WTC11 (cell line): ENCODE measurements at regions not wholly inside any gene's neighbourhood (a gene's known extent, or its start where the extent isn't known, plus 50 kb on each side); places are given as distances from the start of the nearest gene placed in this dataset.
A peak's percentile ranks its signal among the peaks of the same experiment; 100 is the strongest.

Source experiments
- ATAC-seq: fragments of 200-7000 bp; cut with Tn5 transposase; 2 replicates; pipeline ENCODE4 v1.10.0; 2021; ENCODE audit warnings: mild to moderate bottlenecking, moderate library complexity
- CTCF ChIA-PET: fragments of 300-600 bp; sonication (Branson Sonifier 250); formaldehyde crosslinking; loops from one replicate; lab custom pipeline; 2021; ENCODE audit warnings: antibody characterized with exemption; lab: Charles Lee
- POLR2A ChIA-PET: fragments of 350-600 bp; sonication (Branson Sonifier 250); formaldehyde crosslinking; loops from one replicate; lab custom pipeline; 2021; ENCODE audit warnings: antibody characterized with exemption; lab: Charles Lee
- DNase-seq: peaks from one replicate; pipeline ENCODE4 v3.0.0; 2021; ENCODE audit warnings: low spot score
- H3K27ac Mint-ChIP-seq: 2 replicates; pipeline ENCODE4 v1.8.0; 2021; ENCODE audit warnings: mixed read lengths
- H3K27me3 Mint-ChIP-seq: 2 replicates; pipeline ENCODE4 v1.8.0; 2021; ENCODE audit warnings: low read depth, mild to moderate bottlenecking, moderate library complexity, mixed read lengths
- H3K36me3 Mint-ChIP-seq: 2 replicates; pipeline ENCODE4 v1.8.0; 2021; ENCODE audit warnings: mixed read lengths
- H3K4me1 Mint-ChIP-seq: 2 replicates; pipeline ENCODE4 v1.8.0; 2022; ENCODE audit warnings: mixed read lengths
- H3K4me3 Mint-ChIP-seq: 2 replicates; pipeline ENCODE4 v1.8.0; 2021; ENCODE audit warnings: mild to moderate bottlenecking, moderate library complexity, mixed read lengths
- H3K9me3 Mint-ChIP-seq: 2 replicates; pipeline ENCODE4 v1.8.0; 2021; ENCODE audit warnings: mixed read lengths
- ARID4B ChIP-seq: sonication (generic); formaldehyde crosslinking; IDR thresholded peaks from 2 replicates; pipeline ENCODE4 v1.8.0; 2023; ENCODE audit warnings: missing genetic modification reagents, mild to moderate bottlenecking, borderline replicate concordance
- ATF3 ChIP-seq: sonication (generic); formaldehyde crosslinking; conservative IDR thresholded peaks from 2 replicates; pipeline ENCODE4 v1.8.1; 2022; ENCODE audit warnings: mild to moderate bottlenecking, missing genetic modification reagents
- CDX4 ChIP-seq: fragments of 250-450 bp; sonication (Bioruptor Pico); IDR thresholded peaks from 2 replicates; pipeline ENCODE4 v1.9.0; 2021; ENCODE audit warnings: moderate library complexity, mild to moderate bottlenecking, inconsistent platforms, borderline replicate concordance
- CREB1 ChIP-seq: sonication (generic); formaldehyde crosslinking; IDR thresholded peaks from 2 replicates; pipeline ENCODE4 v1.8.0; 2023; ENCODE audit warnings: mild to moderate bottlenecking, missing genetic modification reagents
- E2F4 ChIP-seq: sonication (generic); formaldehyde crosslinking; IDR thresholded peaks from 2 replicates; pipeline ENCODE4 v1.8.1; 2022; ENCODE audit warnings: low read depth, mild to moderate bottlenecking, moderate library complexity, missing genetic modification reagents, borderline replicate concordance
- ELF4 ChIP-seq: sonication (generic); formaldehyde crosslinking; IDR thresholded peaks from 2 replicates; pipeline ENCODE4 v1.8.1; 2022; ENCODE audit warnings: low read depth, mild to moderate bottlenecking, moderate library complexity, missing genetic modification reagents
- GABPB1 ChIP-seq: sonication (generic); formaldehyde crosslinking; IDR thresholded peaks from 2 replicates; pipeline ENCODE4 v1.8.1; 2023; ENCODE audit warnings: mild to moderate bottlenecking, missing genetic modification reagents
- GTF2I ChIP-seq: fragments of 250-450 bp; sonication (Bioruptor Pico); conservative IDR thresholded peaks from 2 replicates; pipeline ENCODE4 v1.4.0; 2021; ENCODE audit warnings: mild to moderate bottlenecking
- MLX ChIP-seq: sonication (generic); formaldehyde crosslinking; IDR thresholded peaks from 2 replicates; pipeline ENCODE4 v1.8.1; 2023; ENCODE audit warnings: mild to moderate bottlenecking, missing genetic modification reagents, moderate library complexity
- MYBL2 ChIP-seq: sonication (generic); formaldehyde crosslinking; IDR thresholded peaks from 2 replicates; pipeline ENCODE4 v1.8.1; 2023; ENCODE audit warnings: mild to moderate bottlenecking, moderate library complexity, missing genetic modification reagents
- PRRX2 ChIP-seq: fragments of 250-450 bp; sonication (Bioruptor Pico); IDR thresholded peaks from 2 replicates; pipeline ENCODE4 v1.8.0; 2021; ENCODE audit warnings: mild to moderate bottlenecking
- SMAD3 ChIP-seq: sonication (generic); formaldehyde crosslinking; IDR thresholded peaks from 2 replicates; pipeline ENCODE4 v1.8.0; 2022; ENCODE audit warnings: missing genetic modification reagents, mild to moderate bottlenecking, borderline replicate concordance
- TCF7 ChIP-seq: sonication (generic); formaldehyde crosslinking; IDR thresholded peaks from 2 replicates; pipeline ENCODE4 v1.8.0; 2022; ENCODE audit warnings: mild to moderate bottlenecking, low read depth, missing genetic modification reagents, moderate library complexity
- TP53 ChIP-seq: sonication (generic); formaldehyde crosslinking; IDR thresholded peaks from 2 replicates; pipeline ENCODE4 v1.8.1; 2023; ENCODE audit warnings: mild to moderate bottlenecking, missing genetic modification reagents
- ZNF317 ChIP-seq: sonication (generic); formaldehyde crosslinking; IDR thresholded peaks from 2 replicates; pipeline ENCODE4 v1.8.1; 2023; ENCODE audit warnings: low read depth, mild to moderate bottlenecking, moderate library complexity, missing genetic modification reagents, borderline replicate concordance
- ZNF396 ChIP-seq: fragments of 250-450 bp; sonication (Bioruptor Pico); IDR thresholded peaks from 2 replicates; pipeline ENCODE4 v1.8.0; 2021; ENCODE audit warnings: mild to moderate bottlenecking, moderate library complexity, borderline replicate concordance
- ZNF423 ChIP-seq: fragments of 250-450 bp; sonication (Bioruptor Pico); IDR thresholded peaks from 2 replicates; pipeline ENCODE4 v2.1.2; 2022; ENCODE audit warnings: mild to moderate bottlenecking, moderate library complexity
- ZNF671 ChIP-seq: fragments of 250-450 bp; sonication (Bioruptor Pico); IDR thresholded peaks from 2 replicates; pipeline ENCODE4 v1.8.0; 2021; ENCODE audit warnings: mild to moderate bottlenecking
- TF ChIP-seq, protein P1 (sequence below): sonication (generic); formaldehyde crosslinking; IDR thresholded peaks from 2 replicates; pipeline ENCODE4 v1.8.1; 2023; ENCODE audit warnings: mild to moderate bottlenecking, missing genetic modification reagents

DNA sequence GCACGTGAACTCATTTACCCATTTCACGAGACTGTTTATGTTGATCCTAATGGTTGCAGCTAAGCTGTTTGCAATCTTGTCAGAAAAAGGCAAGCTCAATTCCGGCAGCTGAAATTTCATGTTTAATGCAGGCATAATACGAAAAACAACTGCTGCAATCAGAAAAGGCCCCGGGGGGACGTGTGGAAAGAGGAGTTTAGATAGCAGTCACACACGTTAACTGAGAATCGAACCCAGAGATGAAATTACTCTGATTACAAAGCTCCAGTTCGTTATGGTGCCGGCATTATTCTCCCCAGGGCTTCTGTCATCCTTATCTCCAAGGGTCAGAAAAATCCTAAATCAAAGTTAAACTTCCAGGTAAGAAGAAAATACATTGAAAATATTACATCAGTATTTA lies 79.9 kb upstream of the MYT1L start (continued):
- TF ChIP-seq ELF4 (CRISPR knock-in tag) = no peak
- TF ChIP-seq MYBL2 = no peak
- TF ChIP-seq PRRX2 (CRISPR knock-in tag) = no peak

DNA sequence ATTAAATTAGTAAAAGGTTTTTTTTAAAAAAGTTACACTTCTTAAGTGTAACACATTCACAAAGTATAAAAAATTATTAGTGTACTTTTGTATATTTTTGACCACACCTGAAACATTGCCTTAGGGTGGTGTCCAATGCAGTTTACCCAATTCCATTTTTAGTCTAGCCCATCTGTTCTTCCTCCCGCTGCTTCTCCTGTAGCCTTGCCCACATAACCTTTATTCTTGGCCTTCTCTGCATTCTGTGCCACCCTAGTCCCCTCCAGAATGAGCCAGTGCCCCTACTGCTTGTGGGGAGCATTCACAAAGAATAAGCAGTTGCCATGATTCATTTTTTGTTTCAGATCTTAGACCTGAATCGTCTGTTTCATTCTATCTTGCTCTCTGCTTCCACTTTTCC lies 78.4 kb upstream of the MYT1L start:
- no peak overlapping the region for H3K27ac Mint-ChIP-seq
- ChIA-PET POLR2A (no interaction called here), CTCF (no interaction called here)
- TF ChIP-seq ATF3 (CRISPR knock-in tag) (no peak), CREB1 (CRISPR knock-in tag) (no peak), ZNF423 (no peak), ZNF396 (no peak), SMAD3 (CRISPR knock-in tag) (no peak), GTF2I (CRISPR knock-in tag) (no peak), ZNF671 (CRISPR knock-in tag) (no peak), CDX4 (CRISPR knock-in tag) (no peak)
- no peak overlapping the region for H3K4me3 Mint-ChIP-seq
- H3K36me3 Mint-ChIP-seq = 0 out of 2 replicates have a peak, but pooled peaks cover 3% of the 10 kb centered on the region
- no peaks in the 10 kb centered on the region for H3K27me3 Mint-ChIP-seq
- no peaks in the 10 kb centered on the region for H3K4me1 Mint-ChIP-seq
- no peak for DNase-seq
- ATAC-seq = no peak
- H3K9me3 Mint-ChIP-seq = peaks cover 21% of the 10 kb centered on the region

- TF ChIP-seq ARID4B (CRISPR knock-in tag) (no peak), TCF7 (CRISPR knock-in tag) (no peak), ZNF317 (CRISPR knock-in tag) (no peak)
- 0 out of 2 replicates have a peak, but pooled peaks cover 3% of the 10 kb centered on the region for H3K36me3 Mint-ChIP-seq
- H3K4me1 Mint-ChIP-seq = 0 out of 2 replicates have a peak, but pooled peaks cover 3% of the 10 kb centered on the region
- H3K9me3 Mint-ChIP-seq = peaks cover 21% of the 10 kb centered on the region
- DNase-seq (no peak), ATAC-seq (no peak)
- no peak overlapping the region for H3K27ac Mint-ChIP-seq
- H3K27me3 Mint-ChIP-seq = no peaks in the 10 kb centered on the region
- CTCF ChIA-PET = no interaction called here
- no peak overlapping the region for H3K4me3 Mint-ChIP-seq
- POLR2A ChIA-PET = no interaction called here
Observed at GRCh38 chr2:2405780-2406179, 74.7 kb upstream of the MYT1L start.

GRCh38 chr2:2400286-2401038 lies 69.4 kb upstream of the MYT1L start:
- DNase-seq (no peak), ATAC-seq (0 out of 2 replicates have a peak, but pooled peaks have one; percentile 22)
- TF ChIP-seq MLX (CRISPR knock-in tag) (no peak), GABPB1 (no peak), CREB1 (CRISPR knock-in tag) (no peak), E2F4 (no peak), TP53 (no peak), ATF3 (CRISPR knock-in tag) (no peak)
- TF ChIP-seq, protein P1, sequence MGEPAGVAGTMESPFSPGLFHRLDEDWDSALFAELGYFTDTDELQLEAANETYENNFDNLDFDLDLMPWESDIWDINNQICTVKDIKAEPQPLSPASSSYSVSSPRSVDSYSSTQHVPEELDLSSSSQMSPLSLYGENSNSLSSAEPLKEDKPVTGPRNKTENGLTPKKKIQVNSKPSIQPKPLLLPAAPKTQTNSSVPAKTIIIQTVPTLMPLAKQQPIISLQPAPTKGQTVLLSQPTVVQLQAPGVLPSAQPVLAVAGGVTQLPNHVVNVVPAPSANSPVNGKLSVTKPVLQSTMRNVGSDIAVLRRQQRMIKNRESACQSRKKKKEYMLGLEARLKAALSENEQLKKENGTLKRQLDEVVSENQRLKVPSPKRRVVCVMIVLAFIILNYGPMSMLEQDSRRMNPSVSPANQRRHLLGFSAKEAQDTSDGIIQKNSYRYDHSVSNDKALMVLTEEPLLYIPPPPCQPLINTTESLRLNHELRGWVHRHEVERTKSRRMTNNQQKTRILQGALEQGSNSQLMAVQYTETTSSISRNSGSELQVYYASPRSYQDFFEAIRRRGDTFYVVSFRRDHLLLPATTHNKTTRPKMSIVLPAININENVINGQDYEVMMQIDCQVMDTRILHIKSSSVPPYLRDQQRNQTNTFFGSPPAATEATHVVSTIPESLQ (CRISPR knock-in tag) = no peak
- Mint-ChIP-seq H3K4me3 (no peak overlapping the region), H3K4me1 (peaks cover 6% of the 10 kb centered on the region), H3K27ac (no peak overlapping the region), H3K36me3 (peaks cover 4% of the 10 kb centered on the region; the same call in 1 of the 2 replicates), H3K27me3 (no peaks in the 10 kb centered on the region; the same call in 1 of the 2 replicates), H3K9me3 (peaks cover 13% of the 10 kb centered on the region)
- ChIA-PET CTCF (no interaction called here), POLR2A (no interaction called here)
